ENCODE measurements at regions not wholly inside any gene's neighbourhood (a gene's known extent, or its start where the extent isn't known, plus 50 kb on each side); places are given as distances from the start of the nearest gene placed in this dataset.

- Mint-ChIP-seq H3K4me3 (no peak overlapping the region), H3K27ac (no peak overlapping the region), H3K9me3 (ENCODE audit: low read depth) (no peaks in the 10 kb centered on the region), H3K36me3 (no peaks in the 10 kb centered on the region), H3K27me3 (peaks cover 31% of the 10 kb centered on the region), H3K4me1 (peaks cover 15% of the 10 kb centered on the region)
- CTCF ChIA-PET = no interaction called here
- no peak for DNase-seq
- no peak for ATAC-seq
Measured at GRCh38 chr17:55622547-55622946, 100.1 kb downstream of the TMEM100 start.

GRCh38 chr17:55620945-55621344, 101.7 kb downstream of the TMEM100 start:
- H3K4me1 Mint-ChIP-seq = peaks cover 13% of the 10 kb centered on the region
- no peak for ATAC-seq
- no peak for DNase-seq
- H3K27ac Mint-ChIP-seq = no peak overlapping the region
- CTCF ChIA-PET = interaction anchor here (1.5 kb wide), 1 partner anchor 19 kb away, joined by 3 read pairs; no protein-coding TSS in a partner anchor
- peaks cover 31% of the 10 kb centered on the region for H3K27me3 Mint-ChIP-seq
- H3K4me3 Mint-ChIP-seq = no peak overlapping the region
- no peaks in the 10 kb centered on the region for H3K9me3 Mint-ChIP-seq (ENCODE audit: low read depth)
- H3K36me3 Mint-ChIP-seq = no peaks in the 10 kb centered on the region

GRCh38 chr17:55620023-55620422, 102.6 kb downstream of the TMEM100 start:
- Mint-ChIP-seq H3K36me3 (no peaks in the 10 kb centered on the region), H3K4me1 (peaks cover 8% of the 10 kb centered on the region), H3K9me3 (ENCODE audit: low read depth) (no peaks in the 10 kb centered on the region), H3K4me3 (no peak overlapping the region), H3K27ac (no peak overlapping the region), H3K27me3 (peaks cover 31% of the 10 kb centered on the region)
- CTCF ChIA-PET = no interaction called here
- DNase-seq (no peak), ATAC-seq (no peak)

- DNase-seq (no peak), ATAC-seq (no peak)
- no peaks in the 10 kb centered on the region for H3K4me1 Mint-ChIP-seq
- H3K27ac Mint-ChIP-seq = no peak overlapping the region
- no peaks in the 10 kb centered on the region for H3K36me3 Mint-ChIP-seq
- H3K4me3 Mint-ChIP-seq = no peak overlapping the region
- H3K27me3 Mint-ChIP-seq = peaks cover 26% of the 10 kb centered on the region
- CTCF ChIA-PET = no interaction called here
- no peaks in the 10 kb centered on the region for H3K9me3 Mint-ChIP-seq (ENCODE audit: low read depth)
Measured at GRCh38 chr17:55617441-55617840, 105.2 kb downstream of the TMEM100 start.

GRCh38 chr17:55614061-55614460, 102.8 kb upstream of the SMIM36 start:
- no peaks in the 10 kb centered on the region for H3K36me3 Mint-ChIP-seq
- no peak overlapping the region for H3K4me3 Mint-ChIP-seq
- H3K27ac Mint-ChIP-seq = no peak overlapping the region
- no peaks in the 10 kb centered on the region for H3K4me1 Mint-ChIP-seq
- DNase-seq (no peak), ATAC-seq (no peak)
- no peaks in the 10 kb centered on the region for H3K9me3 Mint-ChIP-seq (ENCODE audit: low read depth)
- H3K27me3 Mint-ChIP-seq = peaks cover 22% of the 10 kb centered on the region
- CTCF ChIA-PET = no interaction called here

GRCh38 chr17:55612691-55613141, 101.5 kb upstream of the SMIM36 start:
- ATAC-seq = no peak
- Mint-ChIP-seq H3K4me3 (no peak overlapping the region), H3K27ac (no peak overlapping the region), H3K27me3 (peaks cover 14% of the 10 kb centered on the region), H3K36me3 (no peaks in the 10 kb centered on the region), H3K9me3 (ENCODE audit: low read depth) (no peaks in the 10 kb centered on the region), H3K4me1 (no peaks in the 10 kb centered on the region)
- CTCF ChIA-PET = interaction anchor here (1.2 kb wide), 1 partner anchor 11 kb away, joined by 3 read pairs; no protein-coding TSS in a partner anchor
- no peak for DNase-seq

GRCh38 chr17:55607731-55608341, 96.6 kb upstream of the SMIM36 start:
- Mint-ChIP-seq H3K27me3 (peaks cover 17% of the 10 kb centered on the region), H3K9me3 (ENCODE audit: low read depth) (no peaks in the 10 kb centered on the region), H3K36me3 (no peaks in the 10 kb centered on the region), H3K27ac (no peak overlapping the region), H3K4me1 (no peaks in the 10 kb centered on the region), H3K4me3 (no peak overlapping the region)
- no peak for ATAC-seq
- CTCF ChIA-PET = no interaction called here
- DNase-seq = no peak

GRCh38 chr17:55606488-55606815, 95.2 kb upstream of the SMIM36 start:
- no peak overlapping the region for H3K27ac Mint-ChIP-seq
- no peaks in the 10 kb centered on the region for H3K4me1 Mint-ChIP-seq
- CTCF ChIA-PET = no interaction called here
- peaks cover 23% of the 10 kb centered on the region for H3K27me3 Mint-ChIP-seq
- H3K9me3 Mint-ChIP-seq (ENCODE audit: low read depth) = no peaks in the 10 kb centered on the region
- DNase-seq = no peak
- no peaks in the 10 kb centered on the region for H3K36me3 Mint-ChIP-seq
- H3K4me3 Mint-ChIP-seq = no peak overlapping the region
- ATAC-seq = no peak

- DNase-seq (no peak), ATAC-seq (no peak)
- Mint-ChIP-seq H3K4me1 (no peaks in the 10 kb centered on the region), H3K4me3 (no peak overlapping the region), H3K36me3 (no peaks in the 10 kb centered on the region), H3K27ac (no peak overlapping the region), H3K9me3 (ENCODE audit: low read depth) (no peaks in the 10 kb centered on the region), H3K27me3 (peaks cover 24% of the 10 kb centered on the region)
- CTCF ChIA-PET = no interaction called here
Measured at GRCh38 chr17:55605705-55606487, 94.6 kb upstream of the SMIM36 start.

GRCh38 chr17:55601874-55602364, 90.7 kb upstream of the SMIM36 start:
- H3K27ac Mint-ChIP-seq = no peak overlapping the region
- H3K4me1 Mint-ChIP-seq = no peaks in the 10 kb centered on the region
- CTCF ChIA-PET = interaction anchor here (0.7 to 2.0 kb wide), 10 partner anchors 10 to 157 kb away, joined by 3 to 22 read pairs (median 3); no protein-coding TSS in a partner anchor
- peaks cover 29% of the 10 kb centered on the region for H3K27me3 Mint-ChIP-seq
- H3K36me3 Mint-ChIP-seq = no peaks in the 10 kb centered on the region
- peaks cover 17% of the 10 kb centered on the region for H3K9me3 Mint-ChIP-seq (ENCODE audit: low read depth)
- ATAC-seq = no peak
- H3K4me3 Mint-ChIP-seq = no peak overlapping the region
- no peak for DNase-seq

- H3K27me3 Mint-ChIP-seq = peaks cover 20% of the 10 kb centered on the region
- no peak overlapping the region for H3K27ac Mint-ChIP-seq
Measured at GRCh38 chr17:55598495-55598894, 87.2 kb upstream of the SMIM36 start.

GRCh38 chr17:55588446-55589242, 77.4 kb upstream of the SMIM36 start:
- Mint-ChIP-seq H3K9me3 (ENCODE audit: low read depth) (no peaks in the 10 kb centered on the region), H3K36me3 (no peaks in the 10 kb centered on the region)
- ATAC-seq = no peak

More at GRCh38 chr17:55598495-55598894, 87.2 kb upstream of the SMIM36 start:
- Mint-ChIP-seq H3K9me3 (ENCODE audit: low read depth) (peaks cover 17% of the 10 kb centered on the region), H3K4me3 (no peak overlapping the region), H3K36me3 (no peaks in the 10 kb centered on the region), H3K4me1 (no peaks in the 10 kb centered on the region)
- CTCF ChIA-PET = no interaction called here
- no peak for ATAC-seq
- no peak for DNase-seq

GRCh38 chr17:55587608-55588139, 76.4 kb upstream of the SMIM36 start:
- ATAC-seq (no peak), DNase-seq (no peak)
- Mint-ChIP-seq H3K36me3 (no peaks in the 10 kb centered on the region), H3K9me3 (ENCODE audit: low read depth) (no peaks in the 10 kb centered on the region), H3K27ac (no peak overlapping the region), H3K4me3 (no peak overlapping the region), H3K4me1 (no peaks in the 10 kb centered on the region), H3K27me3 (peaks cover 7% of the 10 kb centered on the region)
- CTCF ChIA-PET = no interaction called here

More at GRCh38 chr17:55588446-55589242, 77.4 kb upstream of the SMIM36 start:
- DNase-seq = no peak
- Mint-ChIP-seq H3K4me1 (no peaks in the 10 kb centered on the region), H3K27me3 (peaks cover 2% of the 10 kb centered on the region), H3K27ac (no peak overlapping the region), H3K4me3 (no peak overlapping the region)
- CTCF ChIA-PET = no interaction called here
